T-cell (primary cell): ENCODE measurements at regions not wholly inside any gene's neighbourhood (a gene's known extent, or its start where the extent isn't known, plus 50 kb on each side); places are given as distances from the start of the nearest gene placed in this dataset.
A peak's percentile ranks its signal among the peaks of the same experiment; 100 is the strongest.

Source experiments
- ATAC-seq, 4 experiments: fragments of 200-7000 bp in 3 of 4; fragments of 150-1000 bp in 1 of 4; cut with Tn5 transposase; replicated peaks in 1 of 4; 1 replicate in 3 of 4; 2 replicates in 1 of 4; pipeline ENCODE4 v1.10.0; 2021; ENCODE audit warnings: moderate library complexity in 3 of 4, mild to moderate bottlenecking in 2 of 4, moderate number of reproducible peaks in 1 of 4
- CTCF ChIA-PET, 2 donors: fragments of 300-600 bp; sonication (Branson Sonifier 250); formaldehyde crosslinking; loops; one replicate each; lab custom pipeline; 2022; ENCODE audit warnings: antibody characterized with exemption in 2 of 2; lab: Charles Lee
- POLR2A ChIA-PET, 2 donors: fragments of 300-600 bp; sonication (Branson Sonifier 250); formaldehyde crosslinking; loops; one replicate each; lab custom pipeline; 2022; ENCODE audit warnings: antibody characterized with exemption in 2 of 2; lab: Charles Lee
- DNase-seq, 35 experiments: peaks; one replicate each; pipeline versions ENCODE4 v3.0.0 to v3.0.0-alpha.2; 2013 to 2023
- H3K27ac ChIP-seq: one replicate; pipeline ENCODE4 v1.5.1; 2013; ENCODE audit warnings: low read length
- H3K27me3 ChIP-seq, 2 experiments: replicated peaks in 1 of 2; 1 replicate in 1 of 2; 2 replicates in 1 of 2; pipeline versions ENCODE4 v1.6.1 to v1.7.0; 2013; ENCODE audit warnings: low read length in 1 of 2, mixed read lengths in 1 of 2; ENCODE audit not compliant: control insufficient read depth in 2 of 2, insufficient read depth in 2 of 2; ENCODE audit errors: extremely low read depth in 1 of 2
- H3K36me3 ChIP-seq, 2 donors: 1 replicate in 1 of 2; 2 replicates in 1 of 2; pipeline versions ENCODE4 v1.6.1 to v1.7.0; 2013; ENCODE audit warnings: low read length in 1 of 2; ENCODE audit not compliant: control insufficient read depth in 2 of 2, insufficient read depth in 1 of 2; ENCODE audit errors: extremely low read depth in 1 of 2
- H3K4me1 ChIP-seq, 2 experiments: 1 replicate in 1 of 2; 2 replicates in 1 of 2; pipeline versions ENCODE4 v1.6.1 to v1.7.0; 2013; ENCODE audit warnings: low read length in 2 of 2, mixed read lengths in 1 of 2; ENCODE audit not compliant: insufficient read depth in 2 of 2, control insufficient read depth in 1 of 2; ENCODE audit errors: extremely low read depth in 1 of 2
- H3K4me3 ChIP-seq, 2 donors: 1 replicate in 1 of 2; 2 replicates in 1 of 2; pipeline versions ENCODE4 v1.5.1 to v1.7.0; 2013; ENCODE audit warnings: mild to moderate bottlenecking in 2 of 2, low read length in 1 of 2, moderate library complexity in 1 of 2; ENCODE audit not compliant: control insufficient read depth in 1 of 2; ENCODE audit errors: extremely low read depth in 1 of 2
- H3K9me3 ChIP-seq: 2 replicates; pipeline ENCODE4 v1.7.0; 2013
- H3K27ac Mint-ChIP-seq, 2 donors: one replicate each; pipeline ENCODE4 v1.8.0; 2020 to 2021; ENCODE audit warnings: mild to moderate bottlenecking in 2 of 2, mixed read lengths in 2 of 2
- H3K27me3 Mint-ChIP-seq, 2 donors: one replicate each; pipeline ENCODE4 v1.8.0; 2021 to 2022; ENCODE audit warnings: mixed read lengths in 2 of 2
- H3K36me3 Mint-ChIP-seq: one replicate; pipeline ENCODE4 v1.8.0; 2021; ENCODE audit warnings: mixed read lengths
- H3K4me1 Mint-ChIP-seq, 3 donors: one replicate each; pipeline ENCODE4 v1.8.0; 2020 to 2022; ENCODE audit warnings: mixed read lengths in 3 of 3, mild to moderate bottlenecking in 1 of 3
- H3K4me3 Mint-ChIP-seq, 3 donors: one replicate each; pipeline ENCODE4 v1.8.0; 2020 to 2022; ENCODE audit warnings: mild to moderate bottlenecking in 3 of 3, mixed read lengths in 3 of 3, moderate library complexity in 3 of 3
- H3K9me3 Mint-ChIP-seq, 3 donors: one replicate each; pipeline ENCODE4 v1.8.0; 2020 to 2022; ENCODE audit warnings: mixed read lengths in 3 of 3
- WGBS: methylation state at CpG from one replicate; pipeline ENCODE4 v1.1.5; 2013; ENCODE audit warnings: missing lambda C conversion rate; ENCODE audit not compliant: insufficient coverage; 5-methylcytosine and 5-hydroxymethylcytosine counted together

DNA sequence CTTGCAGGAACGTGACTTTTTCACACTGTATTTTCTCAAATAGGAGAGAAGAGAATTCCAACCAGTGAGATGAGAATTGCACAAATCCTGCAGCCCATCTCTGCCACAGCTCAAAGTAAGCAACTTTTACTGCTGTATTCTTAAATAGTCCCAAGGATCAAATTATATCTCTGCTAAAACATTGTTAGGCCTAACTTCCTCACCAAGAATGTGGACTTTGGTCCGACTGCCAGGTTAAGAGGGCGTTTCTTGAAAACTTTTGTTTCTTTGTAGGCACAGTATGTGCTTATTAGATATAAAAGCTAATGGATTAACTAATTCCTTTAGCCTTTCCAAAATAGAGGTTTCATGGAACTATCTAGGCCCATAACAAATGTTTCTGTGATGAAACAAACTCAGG lies 61.4 kb upstream of the IFNG-AS1 start:
- H3K27ac ChIP-seq: no peak overlapping the region
- DNase-seq: no peak
- no peaks in the 10 kb centered on the region for H3K9me3 Mint-ChIP-seq
- no peak overlapping the region for H3K27ac Mint-ChIP-seq
- no CpG with 5 or more reads among the region's 3 CpGs for WGBS
- no peak overlapping the region for H3K4me3 ChIP-seq
- ChIA-PET POLR2A (no interaction called here), CTCF (no interaction called here)
- H3K27me3 ChIP-seq: no peaks in the 10 kb centered on the region
- peaks cover 5 to 12% (median 9%) of the 10 kb centered on the region in 3 donors for H3K4me1 Mint-ChIP-seq
- H3K27me3 Mint-ChIP-seq: peaks cover 0 to 5% of the 10 kb centered on the region in 2 donors
- no peak for ATAC-seq
- H3K4me1 ChIP-seq: peaks cover 0 to 5% of the 10 kb centered on the region in 2 experiments
- no peaks in the 10 kb centered on the region for H3K9me3 ChIP-seq
- no peaks in the 10 kb centered on the region for H3K36me3 Mint-ChIP-seq
- H3K36me3 ChIP-seq: no peaks in the 10 kb centered on the region
- H3K4me3 Mint-ChIP-seq: no peak overlapping the region

DNA sequence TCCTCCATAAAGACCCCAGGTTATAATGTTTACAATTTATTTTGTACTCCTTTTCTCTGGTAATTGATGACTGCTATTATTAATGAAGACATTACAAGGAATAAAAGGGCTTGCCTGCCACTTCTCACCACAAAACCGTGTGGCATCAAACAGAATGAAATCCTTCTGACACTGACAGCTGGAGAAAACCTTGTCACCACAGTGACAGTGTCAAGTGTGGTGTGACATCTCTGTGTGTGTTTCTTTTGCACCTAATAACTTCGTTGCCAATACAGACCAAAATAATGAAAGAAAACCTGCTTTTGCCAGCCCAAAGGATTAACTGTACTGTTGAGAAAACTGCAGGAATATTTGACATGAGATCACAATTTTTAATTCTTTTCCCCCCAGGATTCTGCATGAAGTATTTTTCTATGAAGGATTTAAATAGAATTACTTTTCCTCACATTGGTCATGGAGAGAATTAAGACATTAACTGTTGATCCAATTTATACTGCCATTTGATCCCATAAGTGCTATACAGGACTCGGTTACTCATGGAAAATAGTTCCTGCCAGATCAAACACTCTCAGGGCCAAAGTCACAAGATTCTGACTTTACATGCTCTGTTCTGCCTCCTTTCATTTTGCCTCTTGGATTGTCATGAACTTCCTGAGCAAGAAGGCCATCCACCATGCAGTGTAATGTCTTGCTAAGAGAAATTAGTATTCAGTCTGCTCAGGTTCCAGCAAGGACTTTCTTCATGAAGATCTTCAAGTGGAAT lies 60.4 kb upstream of the IFNG-AS1 start:
- Histone ChIP-seq H3K9me3 (no peaks in the 10 kb centered on the region), H3K4me1 (peaks cover 0 to 5% of the 10 kb centered on the region in 2 experiments), H3K36me3 (no peaks in the 10 kb centered on the region), H3K27me3 (no peaks in the 10 kb centered on the region), H3K4me3 (no peak overlapping the region), H3K27ac (no peak overlapping the region)
- Mint-ChIP-seq H3K4me3 (no peak overlapping the region), H3K27me3 (peaks cover 0 to 5% of the 10 kb centered on the region in 2 donors), H3K36me3 (no peaks in the 10 kb centered on the region), H3K27ac (no peak overlapping the region), H3K9me3 (no peaks in the 10 kb centered on the region), H3K4me1 (peaks cover 5 to 12% (median 9%) of the 10 kb centered on the region in 3 donors)
- no CpG with 5 or more reads among the region's 3 CpGs for WGBS
- ATAC-seq (no peak), DNase-seq (no peak)
- POLR2A ChIA-PET: no interaction called here
- CTCF ChIA-PET: no interaction called here

DNA sequence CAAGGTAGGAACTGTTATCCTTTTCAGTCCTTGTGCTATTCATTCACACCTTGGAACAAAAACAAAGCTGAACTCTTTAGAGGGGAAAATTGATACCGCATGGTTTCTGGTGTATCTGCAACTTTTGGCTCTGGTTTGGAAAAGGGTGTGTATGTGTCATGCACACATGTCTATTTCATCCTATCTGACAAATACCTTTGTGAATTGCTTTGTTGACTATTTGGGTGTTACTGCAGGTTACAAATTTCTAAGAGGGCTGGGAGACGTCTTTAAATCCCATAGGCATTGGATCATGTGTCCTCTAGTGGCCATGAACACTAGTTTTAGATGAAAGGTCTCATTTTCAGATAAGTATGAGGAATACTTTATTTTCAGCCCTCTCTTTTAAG lies 59.9 kb upstream of the IFNG-AS1 start:
- Histone ChIP-seq H3K27ac (no peak overlapping the region), H3K27me3 (no peaks in the 10 kb centered on the region), H3K36me3 (no peaks in the 10 kb centered on the region), H3K4me3 (no peak overlapping the region), H3K9me3 (no peaks in the 10 kb centered on the region), H3K4me1 (peaks cover 0 to 5% of the 10 kb centered on the region in 2 experiments)
- no peak overlapping the region for H3K27ac Mint-ChIP-seq
- DNase-seq (no peak), ATAC-seq (no peak)
- H3K9me3 Mint-ChIP-seq: no peaks in the 10 kb centered on the region
- ChIA-PET CTCF (no interaction called here), POLR2A (no interaction called here)
- peaks cover 5 to 12% (median 9%) of the 10 kb centered on the region in 3 donors for H3K4me1 Mint-ChIP-seq
- no peaks in the 10 kb centered on the region for H3K36me3 Mint-ChIP-seq
- peaks cover 0 to 5% of the 10 kb centered on the region in 2 donors for H3K27me3 Mint-ChIP-seq
- no CpG with 5 or more reads among the region's 2 CpGs for WGBS
- no peak overlapping the region for H3K4me3 Mint-ChIP-seq

DNA sequence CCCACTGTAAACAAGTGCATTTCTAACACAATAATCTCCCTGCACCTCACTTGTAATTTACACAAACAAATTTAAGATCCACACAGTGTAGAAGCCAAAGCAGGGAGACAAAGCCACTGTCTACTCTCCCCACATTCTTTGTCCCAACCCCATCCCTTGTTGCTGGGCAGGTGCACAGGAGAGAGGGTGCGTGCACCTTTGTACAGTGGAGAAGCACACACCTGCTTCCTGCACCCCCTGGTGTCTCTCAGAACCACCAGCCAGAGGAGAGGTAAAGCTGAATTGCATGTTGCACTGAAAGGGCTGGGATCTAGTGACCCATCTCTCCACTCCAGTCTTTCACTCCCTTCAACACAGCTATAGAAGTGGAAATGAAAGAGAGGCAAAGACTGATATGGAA lies 51.4 kb upstream of the IFNG-AS1 start:
- H3K36me3 Mint-ChIP-seq: no peaks in the 10 kb centered on the region
- WGBS: no CpG with 5 or more reads among the region's 1 CpG
- CTCF ChIA-PET: interaction anchor here (0.6 to 6.6 kb wide), 4 partner anchors 9 to 583 kb away, joined by 3 to 257 read pairs (median 11); no protein-coding TSS in a partner anchor
- POLR2A ChIA-PET: interaction anchor here in 1 of 2 donors (0.7 kb wide), 1 partner anchor 1204 kb away, joined by 3 read pairs; no protein-coding TSS in a partner anchor
- no peaks in the 10 kb centered on the region for H3K27me3 ChIP-seq
- no peak overlapping the region for H3K27ac ChIP-seq
- ATAC-seq: peak in 3 of 4 experiments; percentile 31 to 49 (median 44)
- H3K4me3 Mint-ChIP-seq: no peak overlapping the region
- H3K36me3 ChIP-seq: no peaks in the 10 kb centered on the region
- peaks cover 0 to 5% of the 10 kb centered on the region in 2 donors for H3K27me3 Mint-ChIP-seq
- no peaks in the 10 kb centered on the region for H3K9me3 Mint-ChIP-seq
- peak in 10 of 35 experiments; percentile 0 to 17 (median 2) for DNase-seq
- no peaks in the 10 kb centered on the region for H3K4me1 ChIP-seq
- no peaks in the 10 kb centered on the region for H3K9me3 ChIP-seq
- H3K4me3 ChIP-seq: no peak overlapping the region
- H3K27ac Mint-ChIP-seq: no peak overlapping the region
- H3K4me1 Mint-ChIP-seq: peaks cover 0 to 2% (median under 1%) of the 10 kb centered on the region in 3 donors
